MM.1S (cell line): ENCODE measurements at regions not wholly inside any gene's neighbourhood (a gene's known extent, or its start where the extent isn't known, plus 50 kb on each side); places are given as distances from the start of the nearest gene placed in this dataset.

Experiments
- EZH2 ChIP-seq: fragments of 300-600 bp; sonication (generic); optimal IDR thresholded peaks from 2 replicates; pipeline ENCODE3; 2017; ENCODE audit warnings: low read depth, mild to moderate bottlenecking, antibody characterized with exemption, low read length, mixed read lengths
- TF ChIP-seq, protein P1 (sequence below): fragments of 300-600 bp; sonication (generic); IDR thresholded peaks from 2 replicates; pipeline ENCODE4 v1.5.1; 2016; ENCODE audit warnings: antibody characterized with exemption, low read length, mixed read lengths

DNA sequence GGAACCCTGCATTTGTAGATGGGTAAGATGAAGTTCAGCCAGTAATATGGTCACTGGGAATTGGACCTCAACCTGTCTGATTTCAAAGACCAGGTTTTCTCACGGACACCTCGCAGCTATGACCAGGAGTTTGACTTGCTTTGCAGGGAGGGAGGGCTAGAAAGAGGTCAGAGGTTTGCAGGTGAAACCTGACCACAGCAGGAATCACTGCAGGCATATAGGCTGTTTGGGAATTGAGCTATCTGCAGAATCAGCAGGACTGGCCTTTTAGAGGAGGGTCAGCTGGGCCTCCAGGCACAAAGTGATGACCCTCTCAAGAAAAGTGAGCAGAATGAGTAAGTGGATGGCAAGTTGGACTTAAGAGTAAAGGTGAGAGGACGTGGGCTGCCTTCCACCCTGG is 166.3 kb downstream of the ADRA2A start:
- TF ChIP-seq, protein P1, sequence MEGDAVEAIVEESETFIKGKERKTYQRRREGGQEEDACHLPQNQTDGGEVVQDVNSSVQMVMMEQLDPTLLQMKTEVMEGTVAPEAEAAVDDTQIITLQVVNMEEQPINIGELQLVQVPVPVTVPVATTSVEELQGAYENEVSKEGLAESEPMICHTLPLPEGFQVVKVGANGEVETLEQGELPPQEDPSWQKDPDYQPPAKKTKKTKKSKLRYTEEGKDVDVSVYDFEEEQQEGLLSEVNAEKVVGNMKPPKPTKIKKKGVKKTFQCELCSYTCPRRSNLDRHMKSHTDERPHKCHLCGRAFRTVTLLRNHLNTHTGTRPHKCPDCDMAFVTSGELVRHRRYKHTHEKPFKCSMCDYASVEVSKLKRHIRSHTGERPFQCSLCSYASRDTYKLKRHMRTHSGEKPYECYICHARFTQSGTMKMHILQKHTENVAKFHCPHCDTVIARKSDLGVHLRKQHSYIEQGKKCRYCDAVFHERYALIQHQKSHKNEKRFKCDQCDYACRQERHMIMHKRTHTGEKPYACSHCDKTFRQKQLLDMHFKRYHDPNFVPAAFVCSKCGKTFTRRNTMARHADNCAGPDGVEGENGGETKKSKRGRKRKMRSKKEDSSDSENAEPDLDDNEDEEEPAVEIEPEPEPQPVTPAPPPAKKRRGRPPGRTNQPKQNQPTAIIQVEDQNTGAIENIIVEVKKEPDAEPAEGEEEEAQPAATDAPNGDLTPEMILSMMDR = no peak
- TF ChIP-seq EZH2 = no peak
